Astrocyte (in vitro differentiated cells and primary cell): ENCODE measurements at regions not wholly inside any gene's neighbourhood (a gene's known extent, or its start where the extent isn't known, plus 50 kb on each side); places are given as distances from the start of the nearest gene placed in this dataset.

Experiments used
- DNase-seq: peaks from one replicate; pipeline ENCODE4 v3.0.0-alpha.2; 2010; ENCODE audit warnings: low read depth
- FAIRE-seq: peaks from 2 replicates; lab custom pipeline; 2011; peaks lifted over from hg19 to GRCh38; lab: Jason Lieb, UNC
- H2AFZ ChIP-seq: 2 replicates; pipeline ENCODE4 v1.6.0; 2012; ENCODE audit warnings: low read depth, low read length, inconsistent platforms
- H3K27ac ChIP-seq: 2 replicates; pipeline ENCODE4 v1.5.1; 2011; ENCODE audit warnings: low read depth, low read length, inconsistent platforms
- H3K27me3 ChIP-seq: 2 replicates; pipeline ENCODE4 v1.6.0; 2011; ENCODE audit warnings: low read length, inconsistent platforms; ENCODE audit not compliant: insufficient read depth
- H3K36me3 ChIP-seq: 2 replicates; pipeline ENCODE4 v1.5.1; 2011; ENCODE audit warnings: low read length, inconsistent platforms; ENCODE audit not compliant: insufficient read depth
- H3K4me1 ChIP-seq: 2 replicates; pipeline ENCODE4 v1.5.1; 2011; ENCODE audit warnings: low read length, inconsistent platforms; ENCODE audit not compliant: insufficient read depth
- H3K4me2 ChIP-seq: 2 replicates; pipeline ENCODE4 v1.6.0; 2012; ENCODE audit warnings: low read length, inconsistent platforms
- H3K4me3 ChIP-seq: 2 replicates; pipeline ENCODE4 v1.5.1; 2011; ENCODE audit warnings: low read depth, mild to moderate bottlenecking, low read length, inconsistent platforms; ENCODE audit not compliant: insufficient read depth
- H3K79me2 ChIP-seq: 2 replicates; pipeline ENCODE4 v1.6.0; 2012; ENCODE audit warnings: mild to moderate bottlenecking, low read length, inconsistent platforms; ENCODE audit not compliant: insufficient read depth
- H3K9ac ChIP-seq: 2 replicates; pipeline ENCODE4 v1.6.0; 2012; ENCODE audit warnings: mild to moderate bottlenecking, low read length, inconsistent platforms
- H3K9me3 ChIP-seq: 2 replicates; pipeline ENCODE4 v1.5.1; 2012; ENCODE audit warnings: low read depth, mild to moderate bottlenecking, low read length, inconsistent platforms; ENCODE audit not compliant: insufficient read depth
- H4K20me1 ChIP-seq: 2 replicates; pipeline ENCODE4 v1.6.0; 2012; ENCODE audit warnings: low read length, inconsistent platforms; ENCODE audit not compliant: insufficient read depth
- H3K27ac Mint-ChIP-seq: one replicate; pipeline ENCODE4 v1.8.0; 2021; ENCODE audit warnings: mild to moderate bottlenecking, mixed read lengths; ENCODE audit not compliant: unreplicated experiment
- H3K27me3 Mint-ChIP-seq: one replicate; pipeline ENCODE4 v1.8.0; 2021; ENCODE audit warnings: low read depth, mixed read lengths; ENCODE audit not compliant: unreplicated experiment
- H3K36me3 Mint-ChIP-seq: one replicate; pipeline ENCODE4 v1.8.0; 2021; ENCODE audit warnings: low read depth, mixed read lengths; ENCODE audit not compliant: unreplicated experiment
- H3K4me1 Mint-ChIP-seq: one replicate; pipeline ENCODE4 v1.8.0; 2021; ENCODE audit warnings: low read depth, mixed read lengths; ENCODE audit not compliant: unreplicated experiment
- H3K4me3 Mint-ChIP-seq: one replicate; pipeline ENCODE4 v1.8.0; 2021; ENCODE audit warnings: mild to moderate bottlenecking, moderate library complexity, mixed read lengths; ENCODE audit not compliant: unreplicated experiment
- H3K9me3 Mint-ChIP-seq: one replicate; pipeline ENCODE4 v1.8.0; 2021; ENCODE audit warnings: mild to moderate bottlenecking, mixed read lengths; ENCODE audit not compliant: unreplicated experiment
- CTCF ChIP-seq: IDR thresholded peaks from 2 replicates; pipeline ENCODE4 v1.5.1; 2011; ENCODE audit warnings: low read depth, mild to moderate bottlenecking, inconsistent platforms, low read length, moderate library complexity; ENCODE audit not compliant: insufficient read depth
- EZH2 ChIP-seq: IDR thresholded peaks from 2 replicates; pipeline ENCODE4 v1.6.1; 2012; ENCODE audit warnings: mild to moderate bottlenecking, low read length, inconsistent platforms; ENCODE audit not compliant: insufficient read depth

- Mint-ChIP-seq H3K36me3 (no peaks in the 10 kb centered on the region), H3K9me3 (no peaks in the 10 kb centered on the region), H3K27me3 (no peaks in the 10 kb centered on the region), H3K4me1 (peaks cover 19% of the 10 kb centered on the region), H3K27ac (no peak overlapping the region), H3K4me3 (no peak overlapping the region)
- H3K4me3 ChIP-seq: no peak overlapping the region
- TF ChIP-seq CTCF (no peak), EZH2 (no peak)
- no peaks in the 10 kb centered on the region for H3K4me1 ChIP-seq
- H3K9me3 ChIP-seq: no peaks in the 10 kb centered on the region
- no peaks in the 10 kb centered on the region for H3K79me2 ChIP-seq
- H3K27ac ChIP-seq: no peak overlapping the region
- no peak overlapping the region for H2AFZ ChIP-seq
- no peaks in the 10 kb centered on the region for H3K27me3 ChIP-seq
- H3K4me2 ChIP-seq: no peak overlapping the region
- DNase-seq (no peak), FAIRE-seq (no peak)
- H3K9ac ChIP-seq: no peak overlapping the region
- no peaks in the 10 kb centered on the region for H3K36me3 ChIP-seq
- no peaks in the 10 kb centered on the region for H4K20me1 ChIP-seq
These were observed 572.6 kb upstream of the GCFC2 start for GRCh38 chr2:76283350-76283749.

- Mint-ChIP-seq H3K4me1 (peaks cover 19% of the 10 kb centered on the region), H3K27ac (no peak overlapping the region), H3K4me3 (no peak overlapping the region), H3K9me3 (no peaks in the 10 kb centered on the region), H3K36me3 (no peaks in the 10 kb centered on the region), H3K27me3 (no peaks in the 10 kb centered on the region)
- FAIRE-seq (no peak), DNase-seq (no peak)
- no peak overlapping the region for H2AFZ ChIP-seq
- H3K4me3 ChIP-seq: no peak overlapping the region
- no peak overlapping the region for H3K9ac ChIP-seq
- no peaks in the 10 kb centered on the region for H3K9me3 ChIP-seq
- H4K20me1 ChIP-seq: no peaks in the 10 kb centered on the region
- H3K4me1 ChIP-seq: no peaks in the 10 kb centered on the region
- H3K79me2 ChIP-seq: no peaks in the 10 kb centered on the region
- TF ChIP-seq EZH2: no peak
- no peak for TF ChIP-seq CTCF
- H3K4me2 ChIP-seq: no peak overlapping the region
- no peaks in the 10 kb centered on the region for H3K27me3 ChIP-seq
- no peak overlapping the region for H3K27ac ChIP-seq
- no peaks in the 10 kb centered on the region for H3K36me3 ChIP-seq
These were observed 570.6 kb upstream of the GCFC2 start for GRCh38 chr2:76281156-76281841.

- no peaks in the 10 kb centered on the region for H3K36me3 ChIP-seq
- no peak overlapping the region for H3K27ac ChIP-seq
- no peaks in the 10 kb centered on the region for H3K36me3 Mint-ChIP-seq
- H3K9ac ChIP-seq: no peak overlapping the region
- DNase-seq (no peak), FAIRE-seq (no peak)
- H3K27ac Mint-ChIP-seq: no peak overlapping the region
- no peak overlapping the region for H3K4me3 Mint-ChIP-seq
- H3K27me3 Mint-ChIP-seq: no peaks in the 10 kb centered on the region
- H3K4me2 ChIP-seq: no peak overlapping the region
- no peaks in the 10 kb centered on the region for H3K4me1 ChIP-seq
- H3K9me3 Mint-ChIP-seq: no peaks in the 10 kb centered on the region
- no peak for TF ChIP-seq EZH2
- no peak for TF ChIP-seq CTCF
- no peak overlapping the region for H2AFZ ChIP-seq
- H3K4me3 ChIP-seq: no peak overlapping the region
- H3K4me1 Mint-ChIP-seq: peaks cover 19% of the 10 kb centered on the region
- no peaks in the 10 kb centered on the region for H3K9me3 ChIP-seq
- H3K27me3 ChIP-seq: no peaks in the 10 kb centered on the region
- H4K20me1 ChIP-seq: no peaks in the 10 kb centered on the region
- H3K79me2 ChIP-seq: no peaks in the 10 kb centered on the region
These were observed 570.0 kb upstream of the GCFC2 start for GRCh38 chr2:76280686-76281085.
